PC-3 (cell line): ENCODE measurements at regions not wholly inside any gene's neighbourhood (a gene's known extent, or its start where the extent isn't known, plus 50 kb on each side); places are given as distances from the start of the nearest gene placed in this dataset.

ENCODE experiments used
- ATAC-seq: fragments of 200-7000 bp; cut with Tn5 transposase; 2 replicates; pipeline ENCODE4 v1.9.1; 2020; ENCODE audit warnings: mild to moderate bottlenecking, moderate library complexity
- BruUV-seq: library from RNA; stranded (reverse); fragments of 400-500 nt; replicated peaks from 2 replicates; lab custom pipeline; 2021; lab: Mats Ljungman, UMichigan
- CTCF ChIA-PET: fragments of 300-600 bp; sonication (Branson Sonifier 250); formaldehyde crosslinking; loops from one replicate; lab custom pipeline; 2022; ENCODE audit warnings: antibody characterized with exemption; lab: Charles Lee
- POLR2A ChIA-PET: fragments of 300-600 bp; sonication (Branson Sonifier 250); formaldehyde crosslinking; loops from one replicate; lab custom pipeline; 2022; ENCODE audit warnings: antibody characterized with exemption; ENCODE audit not compliant: unreplicated experiment; lab: Charles Lee
- DNase-seq: peaks from one replicate; pipeline ENCODE4 v3.0.0-alpha.2; 2015
- H2AFZ ChIP-seq: fragments of 300-600 bp; sonication (generic); 2 replicates; pipeline ENCODE4 v1.6.0; 2016; ENCODE audit warnings: antibody characterized with exemption, low read length
- H3F3A ChIP-seq: fragments of 300-600 bp; sonication (generic); one replicate; pipeline ENCODE4 v1.6.0; 2017; ENCODE audit warnings: antibody characterized with exemption, low read length, control low read depth, mild to moderate bottlenecking; ENCODE audit not compliant: unreplicated experiment
- H3K27ac ChIP-seq: fragments of 300-600 bp; sonication (generic); 2 replicates; pipeline ENCODE4 v1.5.1; 2016; ENCODE audit warnings: mild to moderate bottlenecking, low read length
- H3K27me3 ChIP-seq: fragments of 300-600 bp; sonication (generic); 2 replicates; pipeline ENCODE4 v1.6.1; 2016; ENCODE audit warnings: low read length, mixed read lengths
- H3K36me3 ChIP-seq: fragments of 300-600 bp; sonication (generic); 2 replicates; pipeline ENCODE4 v1.6.1; 2016; ENCODE audit warnings: low read depth, mixed run types, low read length, mixed read lengths
- H3K4me1 ChIP-seq: fragments of 300-600 bp; sonication (generic); 2 replicates; pipeline ENCODE4 v1.5.1; 2016; ENCODE audit warnings: low read length; ENCODE audit not compliant: insufficient read depth
- H3K4me2 ChIP-seq: fragments of 300-600 bp; sonication (generic); 2 replicates; pipeline ENCODE4 v1.6.0; 2016; ENCODE audit warnings: low read length
- H3K4me3 ChIP-seq: fragments of 300-600 bp; sonication (generic); 2 replicates; pipeline ENCODE4 v1.5.1; 2016; ENCODE audit warnings: mild to moderate bottlenecking, low read length, mixed read lengths
- H3K79me2 ChIP-seq: fragments of 300-600 bp; sonication (generic); 2 replicates; pipeline ENCODE4 v1.6.1; 2017; ENCODE audit warnings: low read length, mixed read lengths
- H3K9ac ChIP-seq: fragments of 300-600 bp; sonication (generic); 2 replicates; pipeline ENCODE4 v1.6.0; 2016; ENCODE audit warnings: mild to moderate bottlenecking, low read length
- H3K9me2 ChIP-seq: fragments of 300-600 bp; sonication (generic); replicated peaks from 2 replicates; pipeline ENCODE4 v1.6.1; 2016; ENCODE audit warnings: mixed run types, low read length, mixed read lengths
- H3K9me3 ChIP-seq: fragments of 300-600 bp; sonication (generic); 2 replicates; pipeline ENCODE4 v1.6.1; 2016; ENCODE audit warnings: low read length, mixed read lengths
- H4K20me1 ChIP-seq: fragments of 300-600 bp; sonication (generic); 2 replicates; pipeline ENCODE4 v1.6.1; 2016; ENCODE audit warnings: low read length, mixed read lengths
- EZH2 ChIP-seq: fragments of 300-600 bp; sonication (generic); IDR thresholded peaks from one replicate; pipeline ENCODE4 v1.6.1; 2017; ENCODE audit warnings: antibody characterized with exemption, mild to moderate bottlenecking, low read length; ENCODE audit not compliant: unreplicated experiment
- EZH2phosphoT487 ChIP-seq: fragments of 300-600 bp; sonication (generic); IDR thresholded peaks from 2 replicates; pipeline ENCODE4 v1.6.1; 2018; ENCODE audit warnings: mild to moderate bottlenecking, antibody characterized with exemption, low read length, borderline replicate concordance
- intact Hi-C: fragments of 100-400 bp; cut with micrococcal nuclease; formaldehyde crosslinking; loops from 2 replicates; pipeline ENCODE4 v1.9.0; 2023
- TF ChIP-seq, protein P1 (sequence below): fragments of 300-600 bp; sonication (generic); conservative IDR thresholded peaks from 2 replicates; pipeline ENCODE4 v1.5.1; 2017; ENCODE audit warnings: antibody characterized with exemption, low read depth, mild to moderate bottlenecking, low read length

DNA sequence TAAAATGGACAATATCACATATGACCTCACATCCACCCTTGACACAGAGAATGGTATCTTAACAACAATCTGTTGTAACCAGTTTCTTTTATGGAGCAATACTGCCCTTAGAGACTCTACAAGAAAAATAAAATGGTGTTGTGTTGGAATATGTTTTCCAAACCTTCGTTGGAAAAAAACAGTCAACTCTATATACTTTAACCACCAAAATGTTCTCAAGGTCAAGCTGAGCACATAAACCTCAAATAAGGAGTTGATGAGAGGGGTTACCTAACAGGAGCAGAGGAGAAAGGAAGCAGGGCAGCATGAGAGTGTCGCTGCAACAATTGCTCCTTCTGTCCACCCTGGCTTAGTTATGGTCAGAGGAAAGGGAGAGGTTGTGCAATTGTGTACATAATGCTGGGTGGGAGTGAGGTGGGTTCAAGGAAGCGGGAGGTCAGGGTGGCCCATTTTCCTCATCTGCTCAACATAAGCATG lies 179.2 kb upstream of the BMP4 start:
- ATAC-seq = no peak
- peaks cover 23% of the 10 kb centered on the region for H3K4me1 ChIP-seq
- intact Hi-C loops = loop anchor here (2.0 kb wide), 1 partner anchor 27 kb away; no protein-coding TSS in a partner anchor
- DNase-seq = no peak
- no peaks in the 10 kb centered on the region for H3K27me3 ChIP-seq
- no TSS peak for BruUV-seq
- H3K9me2 ChIP-seq = no peaks in the 10 kb centered on the region
- H3F3A ChIP-seq = no peaks in the 10 kb centered on the region
- no peak overlapping the region for H3K4me2 ChIP-seq
- no peak overlapping the region for H3K4me3 ChIP-seq
- ChIA-PET CTCF (no interaction called here), POLR2A (no interaction called here)
- H3K79me2 ChIP-seq = no peaks in the 10 kb centered on the region
- TF ChIP-seq EZH2phosphoT487 (no peak), EZH2 (no peak)
- TF ChIP-seq, protein P1, sequence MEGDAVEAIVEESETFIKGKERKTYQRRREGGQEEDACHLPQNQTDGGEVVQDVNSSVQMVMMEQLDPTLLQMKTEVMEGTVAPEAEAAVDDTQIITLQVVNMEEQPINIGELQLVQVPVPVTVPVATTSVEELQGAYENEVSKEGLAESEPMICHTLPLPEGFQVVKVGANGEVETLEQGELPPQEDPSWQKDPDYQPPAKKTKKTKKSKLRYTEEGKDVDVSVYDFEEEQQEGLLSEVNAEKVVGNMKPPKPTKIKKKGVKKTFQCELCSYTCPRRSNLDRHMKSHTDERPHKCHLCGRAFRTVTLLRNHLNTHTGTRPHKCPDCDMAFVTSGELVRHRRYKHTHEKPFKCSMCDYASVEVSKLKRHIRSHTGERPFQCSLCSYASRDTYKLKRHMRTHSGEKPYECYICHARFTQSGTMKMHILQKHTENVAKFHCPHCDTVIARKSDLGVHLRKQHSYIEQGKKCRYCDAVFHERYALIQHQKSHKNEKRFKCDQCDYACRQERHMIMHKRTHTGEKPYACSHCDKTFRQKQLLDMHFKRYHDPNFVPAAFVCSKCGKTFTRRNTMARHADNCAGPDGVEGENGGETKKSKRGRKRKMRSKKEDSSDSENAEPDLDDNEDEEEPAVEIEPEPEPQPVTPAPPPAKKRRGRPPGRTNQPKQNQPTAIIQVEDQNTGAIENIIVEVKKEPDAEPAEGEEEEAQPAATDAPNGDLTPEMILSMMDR = no peak
- no peak overlapping the region for H3K27ac ChIP-seq
- H4K20me1 ChIP-seq = no peaks in the 10 kb centered on the region
- H3K9ac ChIP-seq = no peak overlapping the region
- H3K36me3 ChIP-seq = no peaks in the 10 kb centered on the region
- no peak overlapping the region for H2AFZ ChIP-seq
- H3K9me3 ChIP-seq = no peaks in the 10 kb centered on the region

DNA sequence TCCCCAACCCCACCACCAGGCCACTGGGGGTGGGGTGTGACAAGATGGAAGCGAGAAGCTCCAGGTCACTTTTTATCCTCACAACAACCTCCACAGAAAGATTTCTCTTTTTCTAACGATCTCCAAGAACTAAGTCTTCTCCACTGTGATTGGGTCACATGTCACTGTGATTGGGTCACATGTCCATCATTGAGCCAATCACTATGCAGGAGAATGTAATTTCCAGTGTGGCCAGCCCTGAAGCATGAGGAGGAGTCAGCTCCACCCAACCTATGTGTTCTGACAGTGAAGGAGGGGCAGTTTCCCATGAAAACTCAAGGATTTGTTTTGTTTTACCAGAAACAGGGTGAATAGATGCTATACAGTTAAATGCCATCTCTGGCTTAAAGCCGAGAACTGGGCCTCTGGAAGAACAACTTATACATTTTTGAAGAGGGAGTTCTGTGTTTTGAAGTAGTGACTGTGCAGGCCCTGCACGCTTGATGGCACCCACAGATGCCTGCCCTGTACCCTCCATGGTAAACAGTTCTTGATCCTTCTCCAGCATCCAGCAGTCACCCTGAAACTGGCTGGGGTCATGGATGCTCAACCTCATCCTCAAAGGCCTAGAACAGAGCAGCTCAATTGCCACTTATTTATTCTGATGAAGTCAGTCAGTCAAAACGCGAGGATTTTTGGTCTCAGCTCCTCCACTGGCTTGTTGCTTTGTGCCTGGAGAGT lies 180.4 kb upstream of the BMP4 start:
- BruUV-seq = no TSS peak
- no peak for TF ChIP-seq EZH2phosphoT487
- TF ChIP-seq, protein P1 = no peak
- TF ChIP-seq EZH2 = no peak
- H3K36me3 ChIP-seq = no peaks in the 10 kb centered on the region
- H4K20me1 ChIP-seq = no peaks in the 10 kb centered on the region
- H3K27me3 ChIP-seq = no peaks in the 10 kb centered on the region
- intact Hi-C loops = loop anchor here (1.0 to 2.0 kb wide), 2 partner anchors 28 to 32 kb away; no protein-coding TSS in a partner anchor
- H3K4me1 ChIP-seq = peaks cover 23% of the 10 kb centered on the region
- H3K9me3 ChIP-seq = no peaks in the 10 kb centered on the region
- no peaks in the 10 kb centered on the region for H3K79me2 ChIP-seq
- ChIA-PET POLR2A (no interaction called here), CTCF (interaction anchor here (1.0 kb wide), 1 partner anchor 212 kb away, joined by 5 read pairs; no protein-coding TSS in a partner anchor)
- no peaks in the 10 kb centered on the region for H3K9me2 ChIP-seq
- DNase-seq (no peak), ATAC-seq (no peak)
- no peak overlapping the region for H3K9ac ChIP-seq
- no peak overlapping the region for H3K27ac ChIP-seq
- H3F3A ChIP-seq = no peaks in the 10 kb centered on the region
- no peak overlapping the region for H3K4me2 ChIP-seq
- H3K4me3 ChIP-seq = no peak overlapping the region
- no peak overlapping the region for H2AFZ ChIP-seq

DNA sequence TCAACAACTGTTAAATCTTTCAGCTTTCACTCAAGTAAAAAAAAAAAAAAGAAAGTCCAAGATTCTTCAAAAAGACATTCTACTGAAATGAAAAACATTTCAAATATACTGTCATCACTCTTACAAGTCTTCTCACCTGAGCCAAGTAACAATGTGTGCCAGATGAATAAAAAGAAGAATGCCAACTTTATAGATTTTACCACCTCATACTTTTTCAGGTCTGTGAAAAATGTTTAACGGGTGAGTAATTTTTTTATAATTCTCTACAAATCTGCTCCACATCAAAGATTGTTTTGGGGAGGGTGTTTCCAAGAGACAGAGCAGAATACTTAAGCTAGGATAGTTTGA lies 181.0 kb upstream of the BMP4 start:
- CTCF ChIA-PET = interaction anchor here (0.6 to 1.0 kb wide), 3 partner anchors 38 to 211 kb away, joined by 3 to 6 read pairs (median 5); no protein-coding TSS in a partner anchor
- Histone ChIP-seq H3K36me3 (no peaks in the 10 kb centered on the region), H3K9me3 (no peaks in the 10 kb centered on the region), H3K4me3 (no peak overlapping the region), H2AFZ (no peak overlapping the region), H4K20me1 (no peaks in the 10 kb centered on the region), H3K27me3 (no peaks in the 10 kb centered on the region), H3K4me2 (no peak overlapping the region), H3K9ac (no peak overlapping the region), H3F3A (no peaks in the 10 kb centered on the region), H3K4me1 (peaks cover 20% of the 10 kb centered on the region), H3K27ac (no peak overlapping the region), H3K79me2 (no peaks in the 10 kb centered on the region), H3K9me2 (no peaks in the 10 kb centered on the region)
- DNase-seq = peak; percentile 23
- no TSS peak for BruUV-seq
- POLR2A ChIA-PET = interaction anchor here (0.6 kb wide), 1 partner anchor 192 kb away, joined by 3 read pairs; no protein-coding TSS in a partner anchor
- intact Hi-C loops = loop anchor here (1.0 to 2.0 kb wide), 2 partner anchors 29 to 32 kb away; no protein-coding TSS in a partner anchor
- peak; percentile 45 for ATAC-seq
- TF ChIP-seq EZH2 = no peak
- TF ChIP-seq EZH2phosphoT487 = no peak
- TF ChIP-seq, protein P1 = no peak
